PC-9 (cell line): ENCODE measurements at regions not wholly inside any gene's neighbourhood (a gene's known extent, or its start where the extent isn't known, plus 50 kb on each side); places are given as distances from the start of the nearest gene placed in this dataset.

Experiments used
- BruUV-seq: library from RNA; stranded (reverse); fragments of 400-500 nt; replicated peaks from 2 replicates; lab custom pipeline; 2021; lab: Mats Ljungman, UMichigan
- CTCF ChIA-PET: fragments of 300-600 bp; sonication (Branson Sonifier 250); formaldehyde crosslinking; loops from one replicate; lab custom pipeline; 2022; ENCODE audit warnings: antibody characterized with exemption; lab: Charles Lee
- POLR2A ChIA-PET: fragments of 300-600 bp; sonication (Branson Sonifier 250); formaldehyde crosslinking; loops from one replicate; lab custom pipeline; 2022; ENCODE audit warnings: antibody characterized with exemption; ENCODE audit not compliant: unreplicated experiment; lab: Charles Lee
- DNase-seq, 2 experiments: peaks; one replicate each; pipeline versions ENCODE4 v3.0.0 to v3.0.0-alpha.2; 2015 to 2022; ENCODE audit warnings: mixed read lengths in 1 of 2
- H2AFZ ChIP-seq: fragments of 200-600 bp; sonication (generic); 2 replicates; pipeline ENCODE4 v1.8.1; 2017; ENCODE audit warnings: antibody characterized with exemption
- H3F3A ChIP-seq: fragments of 200-600 bp; sonication (generic); 2 replicates; pipeline ENCODE4 v1.8.1; 2017; ENCODE audit warnings: antibody characterized with exemption, mild to moderate bottlenecking, low read depth; ENCODE audit not compliant: insufficient read depth
- H3K27ac ChIP-seq: fragments of 200-600 bp; sonication (generic); 2 replicates; pipeline ENCODE4 v1.6.1; 2016; ENCODE audit warnings: mixed run types
- H3K27me3 ChIP-seq: fragments of 200-600 bp; sonication (generic); 2 replicates; pipeline ENCODE4 v1.6.1; 2016; ENCODE audit warnings: low read depth, mixed run types; ENCODE audit not compliant: insufficient read depth
- H3K36me3 ChIP-seq: fragments of 200-600 bp; sonication (generic); 2 replicates; pipeline ENCODE4 v1.6.1; 2016; ENCODE audit warnings: low read depth, mixed run types
- H3K4me1 ChIP-seq: fragments of 200-600 bp; sonication (generic); replicated peaks from 2 replicates; pipeline ENCODE4 v1.6.1; 2016; ENCODE audit warnings: mixed run types; ENCODE audit not compliant: insufficient read depth
- H3K4me2 ChIP-seq: fragments of 200-600 bp; sonication (generic); 2 replicates; pipeline ENCODE4 v1.6.1; 2017; ENCODE audit warnings: mixed run types
- H3K4me3 ChIP-seq: fragments of 200-600 bp; sonication (generic); 2 replicates; pipeline ENCODE4 v1.6.1; 2016; ENCODE audit warnings: mixed run types
- H3K79me2 ChIP-seq: fragments of 200-600 bp; sonication (generic); 2 replicates; pipeline ENCODE4 v1.6.1; 2017; ENCODE audit warnings: low read depth, mixed run types
- H3K9me2 ChIP-seq: fragments of 200-600 bp; sonication (generic); 2 replicates; pipeline ENCODE4 v1.8.1; 2017; ENCODE audit warnings: mild to moderate bottlenecking; ENCODE audit not compliant: insufficient read depth
- H3K9me3 ChIP-seq: fragments of 200-600 bp; sonication (generic); 2 replicates; pipeline ENCODE4 v1.8.1; 2016; ENCODE audit warnings: low read depth; ENCODE audit not compliant: insufficient read depth
- H4K20me1 ChIP-seq: fragments of 200-600 bp; sonication (generic); 2 replicates; pipeline ENCODE4 v1.8.1; 2017; ENCODE audit not compliant: insufficient read depth
- CTCF ChIP-seq: fragments of 200-600 bp; sonication (generic); conservative IDR thresholded peaks from 2 replicates; pipeline ENCODE4 v1.6.1; 2017; ENCODE audit warnings: mixed run types, antibody characterized with exemption, mild to moderate bottlenecking, moderate library complexity
- EZH2 ChIP-seq: fragments of 200-600 bp; sonication (generic); IDR thresholded peaks from 2 replicates; pipeline ENCODE4 v1.8.0; 2017; ENCODE audit warnings: antibody characterized with exemption, low read depth
- intact Hi-C: fragments of 100-400 bp; cut with micrococcal nuclease; formaldehyde crosslinking; loops from one replicate; pipeline ENCODE4 v1.10.0; 2022; ENCODE audit not compliant: unreplicated experiment

- ChIA-PET CTCF (no interaction called here), POLR2A (no interaction called here)
- no peaks in the 10 kb centered on the region for H3K9me3 ChIP-seq
- H3K4me3 ChIP-seq, result no peak overlapping the region
- DNase-seq, result no peak
- no peak overlapping the region for H2AFZ ChIP-seq
- H3K36me3 ChIP-seq, result no peaks in the 10 kb centered on the region
- peaks cover 6% of the 10 kb centered on the region for H3K4me1 ChIP-seq
- no peaks in the 10 kb centered on the region for H3F3A ChIP-seq
- no TSS peak for BruUV-seq
- no peaks in the 10 kb centered on the region for H4K20me1 ChIP-seq
- no peaks in the 10 kb centered on the region for H3K9me2 ChIP-seq
- H3K27ac ChIP-seq, result no peak overlapping the region
- intact Hi-C loops, result no loop called here
- H3K27me3 ChIP-seq, result no peaks in the 10 kb centered on the region
- no peak for TF ChIP-seq EZH2
- TF ChIP-seq CTCF, result no peak
- H3K4me2 ChIP-seq, result no peak overlapping the region
- H3K79me2 ChIP-seq, result no peaks in the 10 kb centered on the region
Measured at GRCh38 chr11:10390375-10390774, 64.7 kb upstream of the AMPD3 start.

GRCh38 chr11:10392095-10393079, 62.7 kb upstream of the AMPD3 start:
- Histone ChIP-seq H3K27me3 (no peaks in the 10 kb centered on the region), H3K4me1 (peaks cover 6% of the 10 kb centered on the region), H2AFZ (no peak overlapping the region), H3K36me3 (no peaks in the 10 kb centered on the region), H3K4me2 (no peak overlapping the region), H3K9me2 (no peaks in the 10 kb centered on the region), H3K27ac (no peak overlapping the region), H3F3A (no peaks in the 10 kb centered on the region), H3K9me3 (no peaks in the 10 kb centered on the region), H4K20me1 (no peaks in the 10 kb centered on the region), H3K4me3 (no peak overlapping the region), H3K79me2 (no peaks in the 10 kb centered on the region)
- CTCF ChIA-PET, result no interaction called here
- TF ChIP-seq CTCF, result no peak
- TF ChIP-seq EZH2, result no peak
- BruUV-seq, result no TSS peak
- intact Hi-C loops, result no loop called here
- DNase-seq, result no peak
- POLR2A ChIA-PET, result interaction anchor here (0.5 kb wide), 1 partner anchor 103 kb away, joined by 6 read pairs; no protein-coding TSS in a partner anchor

GRCh38 chr11:10394229-10395101, 60.6 kb upstream of the AMPD3 start:
- Histone ChIP-seq H3K36me3 (no peaks in the 10 kb centered on the region), H3K27ac (no peak overlapping the region), H3K9me2 (no peaks in the 10 kb centered on the region), H4K20me1 (no peaks in the 10 kb centered on the region), H3K79me2 (no peaks in the 10 kb centered on the region), H3K4me1 (no peaks in the 10 kb centered on the region), H3K27me3 (no peaks in the 10 kb centered on the region), H3F3A (no peaks in the 10 kb centered on the region), H3K9me3 (no peaks in the 10 kb centered on the region), H3K4me2 (no peak overlapping the region), H2AFZ (no peak overlapping the region), H3K4me3 (no peak overlapping the region)
- POLR2A ChIA-PET, result no interaction called here
- BruUV-seq, result no TSS peak
- intact Hi-C loops, result no loop called here
- TF ChIP-seq CTCF (no peak), EZH2 (no peak)
- CTCF ChIA-PET, result no interaction called here
- DNase-seq, result no peak
